ENCODE measurements at regions not wholly inside any gene's neighbourhood (a gene's known extent, or its start where the extent isn't known, plus 50 kb on each side); places are given as distances from the start of the nearest gene placed in this dataset.
A peak's percentile ranks its signal among the peaks of the same experiment; 100 is the strongest.
"Not testable (repeated sequence)": the region's sequence is repeated elsewhere in the genome, so short reads cannot be mapped to it uniquely, and the experiment has no call there.

DNA sequence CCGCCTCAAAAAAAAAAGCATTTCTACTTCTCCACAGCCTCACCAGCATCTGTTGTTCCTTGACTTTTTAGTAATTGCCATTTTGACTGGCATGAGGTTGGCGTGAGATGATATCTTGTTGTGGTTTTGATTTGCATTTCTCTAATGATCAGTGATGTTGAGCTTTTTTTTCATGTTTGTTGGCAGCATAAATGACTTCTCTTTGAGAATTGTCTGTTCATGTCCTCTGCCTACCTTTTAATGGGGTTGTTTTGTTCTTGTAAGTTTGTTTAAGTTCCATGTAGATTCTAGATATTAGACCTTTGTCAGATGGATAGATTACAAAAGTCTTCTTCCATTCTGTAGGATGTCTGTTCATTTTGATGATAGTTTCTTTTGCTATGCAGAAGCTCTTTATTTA is 182.9 kb downstream of the FOXG1 start:
- DNase-seq (ENCODE audit: low read depth): no peak

DNA sequence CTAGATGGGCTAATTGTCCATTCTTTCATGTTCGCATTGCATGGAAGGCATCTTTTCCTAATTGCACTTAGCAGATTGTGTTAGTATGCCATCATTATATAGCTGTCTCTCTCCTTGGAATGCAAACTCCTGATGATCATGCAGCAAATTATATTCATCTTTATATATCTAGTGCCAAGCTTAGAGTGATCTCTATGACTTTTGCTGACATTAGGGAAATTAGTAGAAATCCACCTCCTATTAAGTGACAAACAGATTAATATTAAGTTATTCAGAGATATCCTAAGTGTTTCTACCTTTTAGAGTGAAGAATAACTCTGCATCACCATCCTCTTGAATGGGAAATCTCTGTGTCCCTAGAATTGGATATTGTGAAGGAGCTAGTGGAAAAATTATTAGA is 185.6 kb downstream of the FOXG1 start:
- no peak for DNase-seq (ENCODE audit: low read depth)

DNA sequence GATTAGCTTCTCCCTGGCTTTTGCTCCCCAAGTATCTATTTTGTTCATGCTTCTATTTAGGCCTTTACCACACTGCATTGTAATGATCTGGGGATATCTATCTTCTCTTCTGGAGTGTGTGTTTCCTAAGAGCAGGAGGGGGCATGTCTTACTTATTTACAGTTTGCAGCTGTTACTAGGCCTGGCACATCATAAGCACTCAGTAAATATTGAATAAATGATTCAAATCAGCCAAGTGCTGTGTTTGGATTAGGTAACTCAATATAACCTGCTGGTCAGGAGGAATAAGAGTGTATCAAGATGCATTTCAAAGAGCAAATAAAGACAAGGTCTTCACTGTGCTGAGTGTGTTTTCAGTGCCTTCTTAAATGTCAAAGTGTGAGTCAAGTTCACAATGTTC is 186.1 kb downstream of the FOXG1 start:
- DNase-seq (ENCODE audit: low read depth): no peak

DNA sequence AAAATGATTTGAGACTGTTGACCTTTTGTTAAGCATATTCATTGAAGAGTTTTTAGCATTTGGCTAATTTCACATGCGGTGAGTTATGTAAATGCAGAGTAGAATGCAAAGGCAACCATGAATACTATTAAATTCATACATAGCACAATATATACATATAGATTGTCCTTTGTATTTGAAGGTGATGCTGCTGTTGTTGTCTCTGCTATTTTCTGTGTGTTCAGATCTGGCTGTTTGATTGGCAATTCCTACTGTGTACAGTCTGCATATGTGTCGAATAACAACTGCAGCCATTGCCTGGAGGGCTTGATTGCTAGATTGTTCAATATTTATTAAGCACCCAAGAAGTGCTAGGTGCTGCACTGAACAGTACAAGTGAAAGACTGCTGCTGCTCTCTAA is 187.4 kb downstream of the FOXG1 start:
- no peak for DNase-seq (ENCODE audit: low read depth)

DNA sequence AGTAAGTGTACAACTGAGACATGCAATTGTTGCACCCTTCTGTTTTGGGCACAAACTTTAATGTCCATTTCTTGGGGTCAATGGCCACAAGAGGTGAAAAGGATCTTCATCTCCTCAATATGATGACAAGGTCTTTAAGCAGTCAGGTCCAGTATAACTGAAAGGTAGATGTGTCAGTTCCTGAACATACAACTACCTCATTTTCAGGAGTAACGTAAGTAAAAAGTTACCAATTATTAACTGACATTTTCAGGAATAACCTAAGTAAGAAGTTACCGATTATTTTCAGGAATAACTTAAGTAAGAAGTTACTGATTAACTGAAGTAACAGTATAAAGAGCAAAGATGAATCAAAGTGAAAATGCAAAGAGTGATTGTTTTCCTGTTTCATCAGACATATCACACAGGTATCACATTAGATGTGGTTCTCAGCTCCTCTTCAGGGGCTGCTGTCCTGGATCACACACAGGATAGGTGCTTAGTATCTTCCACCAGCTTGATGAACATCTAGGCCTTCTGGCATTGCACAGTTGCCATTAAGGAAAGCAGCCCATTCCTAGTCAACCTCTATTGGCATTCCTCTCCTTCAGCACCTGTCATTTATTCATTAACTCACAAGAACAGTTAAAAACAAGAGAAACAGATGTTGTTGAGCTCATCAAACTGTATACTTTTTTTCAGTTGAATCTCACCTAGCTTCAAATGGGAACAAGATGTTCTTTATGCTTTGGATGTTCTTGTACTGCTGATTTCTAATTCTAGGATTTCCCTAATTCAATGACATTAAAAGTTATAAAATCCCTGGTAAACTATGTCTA is 200.0 kb downstream of the FOXG1 start:
- no peak for DNase-seq (ENCODE audit: low read depth)

DNA sequence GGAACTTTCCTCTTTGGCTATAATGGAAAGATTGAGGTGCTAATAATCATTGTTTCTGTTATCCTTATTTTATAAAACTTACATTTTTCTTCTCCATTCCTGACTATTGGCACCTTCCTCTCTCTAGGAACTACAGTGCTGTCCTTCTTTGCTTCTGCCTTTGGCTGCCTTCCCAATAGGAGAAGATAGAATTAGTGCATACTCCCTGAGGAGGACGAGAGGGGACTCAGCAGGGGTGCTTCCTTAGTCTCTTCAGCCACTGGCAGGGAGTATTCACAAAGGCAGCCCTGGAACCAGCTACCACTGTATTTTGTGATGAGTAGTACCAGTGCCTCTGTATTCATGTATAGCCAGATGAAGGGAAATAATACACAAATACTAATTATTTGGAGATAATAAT is 208.5 kb downstream of the FOXG1 start:
- DNase-seq (ENCODE audit: low read depth): no peak

DNA sequence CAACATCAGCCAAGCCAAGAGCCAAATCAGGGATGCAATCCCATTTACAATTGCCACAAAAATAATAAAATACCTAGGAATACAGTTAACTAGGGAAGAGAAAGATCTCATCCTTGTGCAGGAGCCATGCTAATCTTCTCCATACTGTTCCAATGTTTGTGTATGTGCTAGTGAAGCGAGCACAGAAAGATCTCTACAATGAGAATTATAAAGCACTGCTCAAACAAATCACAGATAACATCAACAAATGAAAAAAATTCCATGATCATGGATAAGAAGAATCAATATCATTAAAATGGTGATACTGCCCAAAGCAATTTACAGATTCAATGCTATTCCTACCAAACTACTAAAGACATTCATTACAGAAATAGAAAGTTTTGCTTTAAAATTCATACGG is 215.6 kb downstream of the FOXG1 start:
- no peak for DNase-seq (ENCODE audit: low read depth)

DNA sequence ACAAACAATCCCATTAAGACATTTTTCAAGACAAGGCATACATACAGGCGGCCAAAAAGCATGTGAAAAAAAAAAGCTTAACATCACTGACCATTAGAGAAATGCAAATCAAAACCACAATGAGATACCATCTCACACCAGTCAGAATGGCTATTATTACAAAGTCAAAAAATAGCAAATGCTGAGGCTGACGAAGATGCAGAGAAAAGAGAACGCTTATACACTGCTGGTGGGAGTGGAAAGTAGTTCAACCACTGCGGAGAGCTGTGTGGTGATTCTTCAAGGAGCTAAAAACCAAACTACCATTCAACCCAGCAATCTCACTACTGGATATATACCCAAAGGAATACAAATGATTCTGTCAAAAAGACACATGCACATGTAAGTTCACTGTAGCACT is 216.7 kb downstream of the FOXG1 start:
- DNase-seq (ENCODE audit: low read depth): no peak

DNA sequence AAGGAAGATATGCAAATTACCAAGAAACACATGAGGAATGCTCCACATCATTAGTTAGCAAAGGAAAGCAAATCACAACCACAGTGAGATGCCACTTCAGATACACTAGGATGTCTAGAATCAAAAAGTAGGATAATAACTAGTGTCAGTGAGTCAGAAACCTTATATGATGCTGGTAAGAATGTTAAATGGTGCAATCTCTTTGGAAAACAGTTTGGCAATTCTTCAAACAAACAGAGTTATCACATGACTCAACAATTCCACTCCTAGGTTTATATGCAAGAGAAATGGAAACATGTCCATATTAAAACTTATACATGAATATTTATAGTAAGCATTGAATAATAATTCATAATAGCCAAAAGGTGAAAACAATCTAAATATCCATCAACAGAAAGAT is 220.9 kb downstream of the FOXG1 start:
- DNase-seq (ENCODE audit: low read depth): no peak

DNA sequence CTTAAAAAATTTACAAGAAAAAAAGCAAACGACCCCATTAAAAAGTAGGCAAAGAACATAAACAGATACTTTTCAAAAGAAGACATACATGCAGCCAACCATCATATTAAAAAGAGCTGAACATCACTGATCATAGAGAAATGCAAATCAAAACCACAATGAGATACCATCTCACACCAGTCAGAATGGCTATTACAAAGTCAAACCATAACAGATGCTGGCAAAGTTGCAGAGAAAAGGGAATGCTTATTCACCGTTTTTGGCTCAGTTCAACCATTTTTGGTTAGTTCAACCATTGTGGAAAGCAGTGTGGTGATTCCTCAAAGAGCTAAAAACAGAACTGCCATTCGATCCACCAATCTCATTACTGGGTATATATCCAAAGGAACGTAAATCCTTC is 230.6 kb downstream of the FOXG1 start:
- DNase-seq (ENCODE audit: low read depth): not testable (repeated sequence)

DNA sequence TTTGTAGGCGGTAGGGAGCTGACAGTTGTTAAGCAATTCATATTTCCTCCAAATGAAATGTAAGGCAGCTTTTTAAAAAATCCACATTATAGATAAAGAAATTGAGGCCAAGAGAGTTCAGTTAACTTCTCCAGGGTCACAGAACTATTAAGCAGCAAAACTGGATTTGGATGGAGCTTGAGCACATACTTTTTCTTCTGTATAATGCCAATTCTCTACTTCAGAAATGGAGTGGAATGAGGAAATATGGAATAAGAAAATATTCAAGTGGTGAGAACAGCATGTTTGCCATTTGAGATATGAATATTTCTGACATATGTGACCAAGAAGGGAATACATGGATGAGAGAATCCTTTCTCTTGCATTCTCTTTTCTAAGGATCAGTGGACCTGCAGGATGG is 233.1 kb downstream of the FOXG1 start:
- DNase-seq (ENCODE audit: low read depth): no peak

DNA sequence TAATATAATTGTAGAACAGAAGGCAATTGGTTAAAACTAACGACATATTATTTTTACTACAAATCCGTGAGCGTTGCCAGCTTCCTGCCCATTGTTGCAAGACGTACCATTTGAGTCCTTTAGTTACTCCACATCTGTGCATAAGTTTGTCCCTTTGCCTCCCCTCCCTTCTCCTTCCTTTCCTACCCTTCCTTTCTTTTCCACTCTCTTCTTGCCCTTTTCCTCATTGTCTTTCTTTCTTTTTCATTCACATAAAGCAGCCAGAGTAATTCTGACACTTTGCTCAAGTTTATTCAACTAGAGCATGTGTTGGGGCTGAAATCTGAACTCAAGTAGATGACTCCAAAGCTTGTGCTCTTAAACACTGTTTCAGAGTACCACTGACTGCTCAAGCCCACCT is 239.1 kb downstream of the FOXG1 start:
- DNase-seq (ENCODE audit: low read depth): no peak

DNA sequence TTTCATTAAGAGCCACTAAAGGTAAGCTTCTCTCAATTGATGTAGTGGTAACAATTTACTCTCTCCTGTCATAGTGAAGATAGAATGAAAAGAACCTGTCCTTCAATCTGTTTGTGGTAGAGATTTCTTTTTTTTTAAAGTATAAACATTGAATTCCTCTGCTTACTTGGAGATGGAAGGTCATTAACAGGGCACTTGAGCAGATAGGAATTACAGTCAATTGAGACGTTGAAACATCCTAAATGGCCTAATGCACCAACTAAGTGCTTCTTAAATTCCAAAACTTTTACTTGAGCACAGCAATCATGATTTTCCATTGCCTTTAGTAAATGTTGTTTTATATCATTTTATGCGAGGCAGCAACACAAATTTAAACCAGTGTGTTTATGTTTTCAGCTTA is 241.4 kb downstream of the FOXG1 start:
- DNase-seq (ENCODE audit: low read depth): no peak

DNA sequence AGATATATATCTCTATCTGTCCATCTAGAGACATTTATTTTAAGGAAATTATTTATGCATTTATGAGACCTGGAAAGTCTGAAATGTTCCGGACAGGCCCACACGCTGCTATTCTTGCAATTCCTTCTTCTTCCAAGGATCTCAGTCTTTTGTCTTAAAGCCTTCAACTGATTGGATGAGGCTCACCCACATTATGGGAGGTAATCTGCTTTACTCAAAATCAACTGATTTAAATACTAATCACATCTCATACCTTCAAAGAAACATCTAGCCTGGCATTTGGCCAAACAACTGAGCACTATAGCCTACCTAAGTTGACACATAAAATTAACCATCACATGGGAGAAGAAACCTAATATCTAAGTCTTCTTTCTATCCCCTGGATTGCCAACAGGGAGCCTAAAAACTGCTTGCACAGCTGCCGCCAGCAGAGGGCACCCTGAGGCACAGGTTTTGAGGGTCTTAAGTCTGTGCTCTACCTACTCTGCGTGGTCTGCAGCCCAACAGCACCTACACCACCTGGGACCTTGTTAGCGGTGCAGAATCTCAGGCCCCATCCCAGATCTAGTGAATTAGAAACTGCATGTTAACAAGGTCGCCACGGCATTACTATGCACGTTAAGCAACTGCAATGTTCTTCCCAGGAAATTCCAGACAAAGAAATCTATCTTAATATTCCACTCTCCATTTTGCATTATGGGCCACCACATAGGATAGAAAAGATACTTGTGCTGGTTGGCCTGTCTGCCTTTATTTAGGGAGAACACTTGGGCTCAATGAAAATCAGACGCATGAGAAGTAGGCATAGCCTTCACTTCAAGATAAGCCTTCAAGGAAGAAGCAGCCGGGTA is 249.7 kb downstream of the FOXG1 start:
- peak; percentile 41 for DNase-seq (ENCODE audit: low read depth)

DNA sequence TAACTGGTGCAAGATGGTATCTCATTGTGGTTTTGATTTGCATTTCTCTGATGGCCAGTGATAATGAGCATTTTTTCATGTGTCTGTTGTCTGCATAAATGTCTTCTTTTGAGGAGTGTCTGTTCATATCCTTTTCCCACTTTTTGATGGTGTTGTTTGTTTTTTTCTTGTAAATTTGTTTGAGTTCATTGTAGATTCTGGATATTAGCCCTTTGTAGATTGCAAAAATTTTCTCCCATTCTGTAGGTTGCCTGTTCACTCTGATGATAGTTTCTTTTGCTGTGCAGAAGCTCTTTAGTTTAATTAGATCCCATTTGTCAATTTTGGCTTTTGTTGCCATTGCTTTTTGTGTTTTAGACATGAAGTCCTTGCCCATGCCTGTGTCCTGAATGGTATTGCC is 256.9 kb downstream of the FOXG1 start:
- DNase-seq (ENCODE audit: low read depth): not testable (repeated sequence)

DNA sequence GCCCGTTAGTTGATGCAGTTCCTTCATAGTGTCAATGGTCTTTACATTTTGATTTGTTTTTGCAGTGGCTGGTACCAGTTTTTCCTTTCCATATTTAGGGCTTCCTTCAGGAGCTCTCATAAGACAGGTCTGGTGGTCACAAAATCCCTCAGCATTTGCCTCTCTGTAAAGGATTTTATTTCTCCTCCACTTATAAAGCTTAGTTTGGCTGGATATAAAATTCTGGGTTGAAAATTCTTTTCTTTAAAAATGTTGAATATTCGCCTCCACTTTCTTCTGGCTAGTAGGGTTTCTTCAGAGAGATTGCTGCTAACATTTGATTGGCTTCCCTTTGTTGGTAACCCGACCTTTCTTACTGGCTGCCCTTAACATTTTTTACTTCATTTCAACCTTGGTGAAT is 260.9 kb downstream of the FOXG1 start:
- DNase-seq (ENCODE audit: low read depth): not testable (repeated sequence)

DNA sequence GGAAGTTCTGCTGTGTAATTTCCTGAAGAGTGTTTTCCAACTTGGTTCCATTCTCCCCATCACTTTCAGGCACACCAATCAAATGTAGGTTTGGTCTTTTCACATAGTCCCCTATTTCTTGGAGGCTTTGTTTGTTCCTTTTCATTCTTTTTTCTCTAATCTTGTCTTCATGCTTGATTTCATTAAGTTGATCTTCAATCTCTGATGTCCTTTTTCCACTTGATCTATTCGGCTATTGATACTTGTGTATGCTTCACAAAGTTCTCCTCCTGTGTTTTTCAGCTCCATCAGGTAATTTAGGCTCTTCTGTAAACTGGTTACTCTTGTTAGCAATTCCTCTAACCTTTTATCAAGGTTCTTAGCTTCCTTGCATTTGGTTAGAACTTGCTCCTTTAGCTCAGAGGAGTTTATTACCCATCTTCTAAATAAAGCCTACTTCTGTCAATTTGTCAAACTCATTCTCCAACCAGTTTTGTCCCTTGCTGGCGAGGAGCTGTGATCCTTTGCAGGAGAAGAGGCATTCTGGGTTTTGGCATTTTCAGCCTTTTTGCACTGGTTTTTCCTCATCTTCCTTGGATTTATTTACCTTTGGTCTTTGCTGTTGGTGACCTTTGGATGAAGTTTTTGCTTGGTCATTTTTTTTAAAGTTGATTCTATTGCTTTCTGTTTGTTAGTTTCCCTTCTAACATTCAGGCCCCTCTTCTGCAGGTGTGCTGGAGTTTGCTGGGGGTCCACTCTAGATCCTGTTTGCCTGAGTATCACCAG is 261.5 kb downstream of the FOXG1 start:
- not testable (repeated sequence) for DNase-seq (ENCODE audit: low read depth)

DNA sequence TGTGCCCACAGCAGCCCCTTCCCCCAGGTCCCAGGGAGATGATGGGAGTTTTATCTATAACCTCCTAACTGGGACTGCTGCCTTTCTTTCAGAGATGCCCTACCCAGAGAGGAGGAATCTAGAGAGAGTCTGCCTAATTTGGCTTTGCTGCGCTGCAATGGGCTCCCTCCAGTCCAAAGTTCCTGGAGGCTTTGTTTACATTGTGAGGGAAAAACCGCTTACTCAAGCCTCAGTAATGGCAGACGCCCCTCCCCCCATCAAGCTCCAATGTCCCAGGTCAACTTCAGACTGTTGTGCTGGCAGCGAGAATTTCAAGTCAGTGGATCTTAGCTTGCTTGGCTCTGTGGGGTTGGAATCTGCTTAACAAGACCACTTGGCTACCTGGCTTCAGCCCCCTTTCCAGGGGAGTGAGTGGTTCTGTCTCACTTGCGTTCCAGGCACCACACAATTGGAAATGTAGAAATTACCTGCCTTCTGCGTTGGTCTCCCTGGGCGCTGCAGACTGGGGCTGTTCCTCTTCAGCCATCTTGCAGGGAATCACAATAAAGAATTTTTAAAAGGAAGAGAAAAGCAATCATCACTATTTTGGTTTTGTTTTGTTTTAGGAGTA is 262.5 kb downstream of the FOXG1 start:
- peak; percentile 9 for DNase-seq (ENCODE audit: low read depth)

DNA sequence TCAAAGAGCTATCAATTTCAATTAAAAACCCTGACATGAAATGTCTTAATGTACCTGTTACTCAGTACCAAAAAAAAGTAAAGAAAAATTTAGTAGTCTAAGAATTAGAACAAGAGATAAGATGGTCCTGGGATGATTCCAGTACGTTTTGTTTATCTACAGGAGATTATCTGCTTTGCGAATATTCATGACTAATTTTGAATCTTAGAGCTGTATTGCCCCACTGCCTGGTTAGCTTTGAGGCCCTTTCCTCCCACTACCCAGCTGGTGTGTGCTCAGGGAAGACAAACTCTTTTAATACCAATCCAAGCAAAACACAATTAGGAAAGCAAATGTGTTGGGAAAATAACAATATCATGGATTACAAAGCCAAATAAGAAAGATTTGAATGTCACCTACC is 263.5 kb downstream of the FOXG1 start:
- DNase-seq (ENCODE audit: low read depth): no peak

DNA sequence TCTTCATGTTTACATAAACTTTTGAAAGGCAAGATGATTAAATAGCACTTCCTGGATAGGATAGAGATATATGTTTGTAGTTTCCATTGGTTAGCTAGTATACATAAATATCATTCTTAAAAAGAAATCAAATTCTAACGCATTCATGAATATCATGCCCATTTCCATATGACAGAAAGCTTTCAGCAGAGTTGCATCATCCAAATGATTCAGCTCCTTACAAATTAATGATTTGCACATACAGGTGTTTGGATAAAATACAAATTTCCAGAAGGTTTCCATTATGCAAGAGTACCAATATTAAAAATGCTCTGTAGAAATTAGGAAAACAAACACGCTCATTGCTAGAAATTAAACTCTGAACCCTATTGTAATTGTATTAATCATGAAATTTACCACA is 264.4 kb downstream of the FOXG1 start:
- DNase-seq (ENCODE audit: low read depth): no peak

DNA sequence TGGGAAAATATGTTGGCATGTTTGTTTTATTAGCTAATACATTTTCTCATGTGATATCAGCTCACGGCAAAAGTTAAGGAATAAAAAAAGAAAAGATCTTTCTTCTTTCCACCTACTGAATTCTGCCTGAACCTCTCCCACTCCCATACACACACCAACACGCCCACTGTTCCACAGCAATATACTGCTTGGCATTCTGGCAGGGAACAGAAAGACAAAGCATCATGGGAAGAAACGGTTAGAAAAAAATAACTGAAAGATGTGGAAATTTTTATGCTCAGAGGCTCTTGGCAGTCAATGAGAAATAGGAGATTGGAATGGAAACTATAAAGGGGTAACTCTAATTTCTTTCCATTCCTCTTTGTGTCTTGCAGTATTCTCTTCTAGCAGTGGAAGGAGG is 268.5 kb downstream of the FOXG1 start:
- DNase-seq (ENCODE audit: low read depth): peak; percentile 24

DNA sequence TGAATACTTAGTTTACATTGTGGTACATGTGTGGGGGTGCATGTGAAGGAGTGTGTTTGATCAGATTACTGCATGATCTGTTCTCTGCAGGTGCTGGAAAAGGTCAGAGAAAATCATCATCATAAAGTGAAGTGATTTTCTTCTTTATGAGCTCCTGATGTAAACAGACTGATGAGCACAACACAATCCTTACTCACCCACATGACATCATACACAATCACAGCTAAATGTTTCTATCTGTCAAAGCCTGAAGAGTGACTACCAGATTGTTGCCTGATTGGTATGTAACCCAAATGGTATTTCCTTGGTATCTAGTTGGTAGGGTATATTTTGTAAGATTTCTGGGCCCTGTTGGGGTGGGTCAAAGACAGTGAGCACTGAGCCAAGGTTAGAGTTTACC is 270.8 kb downstream of the FOXG1 start:
- DNase-seq (ENCODE audit: low read depth): no peak
